ENCODE measurements at regions not wholly inside any gene's neighbourhood (a gene's known extent, or its start where the extent isn't known, plus 50 kb on each side); places are given as distances from the start of the nearest gene placed in this dataset.

DNA sequence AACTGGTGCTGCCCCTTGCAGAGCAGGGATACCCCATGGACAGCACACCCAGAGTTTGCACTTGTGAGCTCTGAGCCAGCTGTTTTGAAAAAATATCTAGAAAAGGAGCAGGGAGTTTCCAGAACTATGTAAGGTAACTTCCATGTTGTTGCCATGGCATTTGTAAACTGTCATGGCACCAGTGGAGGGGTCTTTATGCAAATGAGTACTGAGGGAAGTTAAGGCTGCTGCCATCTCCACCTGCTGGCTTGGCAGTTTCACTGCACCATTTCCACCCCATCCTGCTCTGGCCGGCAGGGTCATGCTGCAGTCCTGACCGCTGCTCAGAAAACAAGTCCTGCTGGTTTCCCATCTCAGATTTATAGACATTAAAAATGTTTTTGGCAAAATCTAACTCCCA is 52.3 kb upstream of the SNTG2 start:
- DNase-seq: no peak

GRCh38 chr2:897091-897490 is 53.6 kb upstream of the SNTG2 start:
- no peak for DNase-seq

- no peak for DNase-seq
These were observed 57.3 kb upstream of the SNTG2 start for GRCh38 chr2:893311-893710.

- DNase-seq: no peak
These were observed 57.8 kb upstream of the SNTG2 start for GRCh38 chr2:892892-893291.

DNA sequence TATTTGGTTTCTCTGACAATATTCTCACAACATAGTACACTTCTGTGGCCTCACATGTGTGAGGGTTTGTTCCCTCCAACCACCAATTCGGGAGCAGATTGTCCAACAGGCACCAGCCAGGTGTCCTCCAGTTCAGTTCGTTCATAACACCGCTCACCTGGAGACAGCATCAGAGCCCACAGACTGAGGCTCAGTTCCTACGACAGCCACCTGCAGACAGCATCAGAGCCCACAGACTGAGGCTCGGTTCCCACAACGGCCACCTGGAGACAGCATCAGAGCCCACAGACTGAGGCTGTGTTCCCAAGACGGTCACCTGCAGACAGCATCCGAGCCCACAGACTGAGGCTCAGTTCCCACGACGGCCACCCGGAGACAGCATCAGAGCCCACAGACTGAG is 58.2 kb upstream of the SNTG2 start:
- no peak for DNase-seq

- DNase-seq: no peak
These were observed 58.9 kb upstream of the SNTG2 start for GRCh38 chr2:891734-892133.

- no peak for DNase-seq
These were observed 59.9 kb upstream of the SNTG2 start for GRCh38 chr2:890791-891190.

GRCh38 chr2:890214-890613 is 60.4 kb upstream of the SNTG2 start:
- DNase-seq: no peak

- no peak for DNase-seq
These were observed 61.6 kb upstream of the SNTG2 start for GRCh38 chr2:888906-889566.

GRCh38 chr2:888211-888801 is 62.3 kb upstream of the SNTG2 start:
- no peak for DNase-seq

- no peak for DNase-seq
These were observed 63.0 kb upstream of the SNTG2 start for GRCh38 chr2:887639-888038.

- no peak for DNase-seq
These were observed 64.3 kb upstream of the SNTG2 start for GRCh38 chr2:886072-887022.

- no peak for DNase-seq
These were observed 65.2 kb upstream of the SNTG2 start for GRCh38 chr2:885230-886071.

DNA sequence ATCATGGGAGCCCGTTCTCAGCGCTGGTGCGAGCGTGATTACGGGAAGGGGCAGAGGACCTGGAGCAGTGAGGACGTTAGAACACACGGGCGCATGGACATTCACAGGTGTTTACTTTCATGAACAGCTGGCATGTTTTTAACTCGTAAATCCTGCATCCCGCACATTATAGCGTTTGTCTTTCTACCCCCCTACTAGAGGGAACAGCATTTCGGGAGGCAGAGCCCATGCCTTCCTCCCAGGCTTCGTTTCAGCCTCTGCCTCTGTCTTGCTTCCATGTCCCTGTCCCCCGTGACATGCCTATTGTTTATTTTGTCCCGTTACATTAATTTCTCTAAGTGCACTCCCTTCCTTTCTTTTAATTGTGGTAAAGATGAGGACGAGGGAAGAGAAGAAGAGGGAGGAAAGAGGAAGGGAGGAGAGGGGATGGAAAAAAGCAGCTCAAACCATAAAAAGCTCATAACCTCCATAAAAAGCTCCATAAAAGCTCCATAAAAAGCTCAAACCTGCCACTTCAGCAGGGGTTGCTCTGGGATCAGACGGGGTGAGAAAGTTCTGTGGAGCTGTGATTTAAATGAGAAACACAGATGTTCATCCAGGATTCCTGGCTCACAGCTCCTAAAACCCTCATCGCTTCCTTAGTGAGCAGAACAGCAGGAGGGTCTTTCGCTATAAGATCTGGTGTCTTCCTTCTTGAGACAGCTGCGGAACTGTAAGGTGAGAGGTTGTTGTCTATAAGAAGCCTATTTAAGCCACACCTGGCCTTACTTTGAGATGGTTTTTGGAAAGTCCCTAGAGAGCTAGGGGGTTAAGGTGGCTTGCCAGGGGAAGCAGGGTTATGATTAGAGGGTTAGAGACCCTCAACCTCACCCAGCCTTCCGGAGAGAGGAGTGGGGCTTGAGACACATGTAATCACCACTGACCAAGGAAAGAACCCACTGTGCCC is 66.6 kb upstream of the SNTG2 start:
- DNase-seq: no peak

DNA sequence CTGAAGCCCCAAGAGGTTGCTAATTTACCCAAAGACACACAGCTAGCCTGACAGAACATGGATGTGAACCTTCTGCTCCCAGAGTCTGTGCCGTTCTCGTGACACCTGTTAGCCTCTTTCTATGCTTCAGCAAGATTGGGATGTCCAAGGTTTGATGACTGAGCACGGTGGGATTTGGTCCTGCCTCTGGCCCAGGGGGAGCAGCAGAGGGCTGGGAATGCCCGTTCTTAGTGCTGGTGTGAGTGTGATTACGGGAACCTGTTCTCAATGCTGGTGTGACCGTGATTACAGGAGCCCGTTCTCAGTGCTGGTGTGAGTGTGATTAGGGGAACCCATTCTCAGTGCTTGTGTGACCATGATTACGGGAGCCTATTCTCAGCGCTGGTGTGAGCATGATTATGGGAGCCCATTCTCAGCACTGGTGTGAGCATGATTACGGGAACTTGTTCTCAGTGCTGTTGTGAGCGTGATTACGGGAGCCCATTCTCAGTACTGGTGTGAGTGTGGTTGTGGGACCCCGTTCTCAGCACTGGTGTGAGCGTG is 67.3 kb upstream of the SNTG2 start:
- DNase-seq: no peak

DNA sequence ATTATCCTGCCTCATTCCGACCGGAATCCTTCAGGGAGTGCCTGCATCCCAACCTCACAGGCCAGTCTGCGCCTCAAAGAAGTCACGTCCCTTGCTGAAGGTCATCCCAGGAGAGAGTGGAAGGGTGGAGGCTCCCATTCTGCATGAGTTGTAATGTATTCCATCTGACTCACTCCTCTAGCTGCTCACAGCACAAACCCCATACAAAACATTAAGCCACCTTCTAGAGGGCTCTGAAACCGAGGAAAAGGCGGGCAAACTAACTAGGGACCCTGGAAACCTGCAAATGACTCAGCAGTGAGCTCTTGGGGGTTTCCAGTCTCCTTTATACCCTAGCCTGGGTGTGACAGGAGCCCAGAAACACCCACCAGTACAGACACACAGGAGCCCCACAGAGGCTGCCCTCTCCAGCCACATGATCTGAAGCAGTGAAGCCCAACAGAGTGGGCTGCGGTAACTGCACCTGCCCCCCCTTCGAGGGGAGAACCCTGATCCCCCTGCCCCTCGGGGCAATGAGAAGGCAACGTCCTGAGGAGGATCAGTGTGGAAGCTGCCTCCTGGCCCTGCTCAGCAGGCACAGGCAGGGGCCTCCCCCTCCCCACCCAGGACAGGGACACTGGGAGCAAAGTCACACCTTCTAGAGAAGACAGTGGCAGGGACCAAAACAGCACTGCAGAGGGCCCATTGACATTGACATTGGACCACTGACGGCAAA is 69.3 kb upstream of the SNTG2 start:
- DNase-seq: no peak

DNA sequence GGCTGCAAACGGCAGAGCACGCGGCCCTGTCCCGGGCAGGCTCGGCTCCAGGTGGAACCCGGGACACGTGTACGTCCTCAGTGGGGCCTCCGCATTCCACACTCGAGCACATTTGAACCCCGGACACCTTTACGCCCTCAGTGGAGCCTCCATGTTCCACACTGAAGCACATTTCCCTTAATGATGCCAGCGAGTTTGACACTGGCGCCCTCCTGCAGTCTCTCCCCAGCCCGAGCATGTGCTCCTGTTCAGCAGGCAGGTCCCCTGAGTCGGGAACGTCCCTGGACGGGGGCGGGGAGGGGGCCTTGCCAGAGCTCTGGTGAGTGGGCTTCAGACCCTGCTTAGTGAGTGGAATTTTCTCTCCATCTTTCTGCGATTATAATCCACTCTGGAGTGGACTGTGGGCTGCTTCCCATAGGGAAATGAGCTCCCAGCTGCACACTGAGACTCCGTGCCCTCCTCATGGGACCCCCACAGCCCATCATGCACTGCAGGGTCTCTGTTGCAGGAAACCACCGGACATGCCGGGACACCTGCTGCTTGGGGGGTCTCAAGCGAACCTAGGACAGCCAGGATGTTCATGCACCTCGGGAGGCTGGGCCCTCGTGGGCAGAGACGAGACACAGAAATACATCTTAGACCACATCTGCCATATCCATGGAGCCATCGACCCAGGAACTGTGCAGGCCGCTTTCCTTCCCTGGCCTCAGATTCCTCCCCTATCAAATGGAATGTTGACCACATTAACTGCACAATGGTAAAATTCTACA is 70.3 kb upstream of the SNTG2 start:
- no peak for DNase-seq

- DNase-seq: no peak
These were observed 71.1 kb upstream of the SNTG2 start for GRCh38 chr2:879540-879939.

GRCh38 chr2:878245-878930 is 72.3 kb upstream of the SNTG2 start:
- no peak for DNase-seq
